Sigmoid colon (tissue), 6 donors: ENCODE measurements at regions not wholly inside any gene's neighbourhood (a gene's known extent, or its start where the extent isn't known, plus 50 kb on each side); places are given as distances from the start of the nearest gene placed in this dataset.

Experiments used
- DNase-seq: peaks from one replicate; pipeline ENCODE4 v3.0.0-alpha.2; 2019
- H3K27ac ChIP-seq, 4 donors: fragments of 200-600 bp; sonication (generic); one replicate each; pipeline ENCODE4 v1.5.1; 2016 to 2019; ENCODE audit warnings: mild to moderate bottlenecking in 1 of 4
- H3K27me3 ChIP-seq, 3 donors: fragments of 200-600 bp; sonication (generic); one replicate each; pipeline ENCODE4 v1.5.1; 2019; ENCODE audit warnings: mild to moderate bottlenecking in 1 of 3
- H3K36me3 ChIP-seq, 4 donors: fragments of 200-600 bp; sonication (generic); one replicate each; pipeline ENCODE4 v1.5.1; 2016 to 2019
- H3K4me1 ChIP-seq, 4 donors: fragments of 200-600 bp; sonication (generic); one replicate each; pipeline ENCODE4 v1.5.1; 2017 to 2019
- H3K4me3 ChIP-seq, 4 donors: fragments of 200-600 bp; sonication (generic); one replicate each; pipeline ENCODE4 v1.5.1; 2017 to 2019; ENCODE audit warnings: mild to moderate bottlenecking in 2 of 4, moderate library complexity in 1 of 4
- H3K9me3 ChIP-seq, 4 donors: fragments of 200-600 bp in 3 of 4; sonication (generic) in 3 of 4; one replicate each; pipeline versions ENCODE4 v1.5.1 to v1.6.1; 2013 to 2019
- EP300 ChIP-seq, 4 donors: sonication (generic); formaldehyde crosslinking; IDR thresholded peaks; one replicate each; pipeline ENCODE4 v1.6.1; 2017; ENCODE audit warnings: antibody characterized with exemption in 4 of 4
- POLR2A ChIP-seq, 2 donors: fragments of 450-650 bp; IDR thresholded peaks; one replicate each; pipeline ENCODE4 v1.6.1; 2016; ENCODE audit warnings: antibody characterized with exemption in 2 of 2, mild to moderate bottlenecking in 2 of 2, moderate library complexity in 2 of 2
- POLR2AphosphoS5 ChIP-seq, 4 donors: sonication (generic); formaldehyde crosslinking; IDR thresholded peaks; one replicate each; pipeline ENCODE4 v1.6.1; 2017; ENCODE audit warnings: antibody characterized with exemption in 4 of 4
- WGBS, 2 donors: extraction: QIAGEN DNeasy Blood & Tissue Kit; methylation state at CpG; one replicate each; pipeline ENCODE4 v1.1.7; 2013; 5-methylcytosine and 5-hydroxymethylcytosine counted together
- intact Hi-C: fragments of 100-400 bp; cut with DNase I; formaldehyde crosslinking; loops from one replicate; pipeline ENCODE4 v1.15.1; 2023
- TF ChIP-seq, protein P1 (sequence below), 4 experiments: fragments of 450-650 bp in 3 of 4; fragments of 200-600 bp in 1 of 4; IDR thresholded peaks; one replicate each; pipeline ENCODE4 v1.5.1; 2016 to 2019; ENCODE audit warnings: antibody characterized with exemption in 4 of 4, mild to moderate bottlenecking in 3 of 4, moderate library complexity in 2 of 4
- donor health status: healthy with polysubstance abuse.
- donor health status: healthy.

DNA sequence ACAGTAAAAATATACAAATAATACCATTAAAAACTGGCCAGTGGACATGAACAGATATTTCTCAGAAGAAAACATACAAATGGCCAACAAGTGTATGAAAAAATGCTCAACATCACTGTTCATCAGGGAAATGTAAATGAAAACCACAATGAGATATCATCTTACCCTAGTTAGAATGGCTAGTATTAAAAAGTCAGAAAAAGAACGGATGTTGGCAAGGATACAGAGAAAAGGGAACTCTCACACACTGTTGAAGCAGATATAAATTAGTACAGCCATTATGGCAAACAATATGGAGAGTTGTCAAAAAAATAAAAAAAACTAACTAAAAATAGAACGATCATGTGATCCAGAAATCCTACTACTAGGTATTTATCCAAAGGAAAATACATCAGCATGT lies 222.7 kb upstream of the NAALADL2 start:
- Histone ChIP-seq H3K27me3 (no peaks in the 10 kb centered on the region), H3K4me3 (no peak overlapping the region), H3K9me3 (no peaks in the 10 kb centered on the region), H3K27ac (no peak overlapping the region), H3K36me3 (no peaks in the 10 kb centered on the region), H3K4me1 (no peaks in the 10 kb centered on the region)
- intact Hi-C loops: no loop called here
- no peak for DNase-seq
- no peak for TF ChIP-seq EP300 (IDR thresholded peaks at IDR 0.05)
- TF ChIP-seq, protein P1, sequence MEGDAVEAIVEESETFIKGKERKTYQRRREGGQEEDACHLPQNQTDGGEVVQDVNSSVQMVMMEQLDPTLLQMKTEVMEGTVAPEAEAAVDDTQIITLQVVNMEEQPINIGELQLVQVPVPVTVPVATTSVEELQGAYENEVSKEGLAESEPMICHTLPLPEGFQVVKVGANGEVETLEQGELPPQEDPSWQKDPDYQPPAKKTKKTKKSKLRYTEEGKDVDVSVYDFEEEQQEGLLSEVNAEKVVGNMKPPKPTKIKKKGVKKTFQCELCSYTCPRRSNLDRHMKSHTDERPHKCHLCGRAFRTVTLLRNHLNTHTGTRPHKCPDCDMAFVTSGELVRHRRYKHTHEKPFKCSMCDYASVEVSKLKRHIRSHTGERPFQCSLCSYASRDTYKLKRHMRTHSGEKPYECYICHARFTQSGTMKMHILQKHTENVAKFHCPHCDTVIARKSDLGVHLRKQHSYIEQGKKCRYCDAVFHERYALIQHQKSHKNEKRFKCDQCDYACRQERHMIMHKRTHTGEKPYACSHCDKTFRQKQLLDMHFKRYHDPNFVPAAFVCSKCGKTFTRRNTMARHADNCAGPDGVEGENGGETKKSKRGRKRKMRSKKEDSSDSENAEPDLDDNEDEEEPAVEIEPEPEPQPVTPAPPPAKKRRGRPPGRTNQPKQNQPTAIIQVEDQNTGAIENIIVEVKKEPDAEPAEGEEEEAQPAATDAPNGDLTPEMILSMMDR (IDR thresholded peaks at IDR 0.05): no peak
- no peak for TF ChIP-seq POLR2AphosphoS5 (IDR thresholded peaks at IDR 0.05)
- no peak for TF ChIP-seq POLR2A (IDR thresholded peaks at IDR 0.05)
- WGBS, 2 donors: 67 to 71% methylated on average over 2 of the region's 2 CpGs

DNA sequence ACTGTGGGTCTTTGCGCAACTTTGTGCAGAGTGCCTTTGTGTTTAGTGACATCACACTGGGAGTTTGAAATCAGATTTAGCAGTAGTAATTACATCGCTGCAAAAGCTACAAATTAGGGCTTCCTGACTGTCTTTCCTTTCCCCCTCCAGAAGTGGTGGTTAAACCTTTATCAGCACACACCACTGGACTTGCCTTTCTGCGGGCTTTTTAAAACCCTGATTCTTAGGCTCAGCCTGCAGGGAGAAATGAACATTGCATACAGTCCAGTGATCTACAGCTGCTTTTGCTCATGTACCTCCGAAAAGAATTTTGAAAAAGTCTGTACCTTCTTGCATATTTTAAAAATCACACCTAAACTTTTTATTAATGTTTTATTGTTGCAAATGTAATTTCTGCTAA lies 219.7 kb upstream of the NAALADL2 start:
- TF ChIP-seq POLR2A (IDR thresholded peaks at IDR 0.05): no peak
- TF ChIP-seq EP300 (IDR thresholded peaks at IDR 0.05): no peak
- no peak for TF ChIP-seq POLR2AphosphoS5 (IDR thresholded peaks at IDR 0.05)
- TF ChIP-seq, protein P1 (IDR thresholded peaks at IDR 0.05): no peak
- Histone ChIP-seq H3K4me1 (no peaks in the 10 kb centered on the region), H3K9me3 (no peaks in the 10 kb centered on the region), H3K4me3 (no peak overlapping the region), H3K27ac (no peak overlapping the region), H3K27me3 (no peaks in the 10 kb centered on the region), H3K36me3 (no peaks in the 10 kb centered on the region)
- 90 to 92% methylated on average over 4 of the region's 4 CpGs for WGBS, 2 donors
- no peak for DNase-seq
- intact Hi-C loops: no loop called here

DNA sequence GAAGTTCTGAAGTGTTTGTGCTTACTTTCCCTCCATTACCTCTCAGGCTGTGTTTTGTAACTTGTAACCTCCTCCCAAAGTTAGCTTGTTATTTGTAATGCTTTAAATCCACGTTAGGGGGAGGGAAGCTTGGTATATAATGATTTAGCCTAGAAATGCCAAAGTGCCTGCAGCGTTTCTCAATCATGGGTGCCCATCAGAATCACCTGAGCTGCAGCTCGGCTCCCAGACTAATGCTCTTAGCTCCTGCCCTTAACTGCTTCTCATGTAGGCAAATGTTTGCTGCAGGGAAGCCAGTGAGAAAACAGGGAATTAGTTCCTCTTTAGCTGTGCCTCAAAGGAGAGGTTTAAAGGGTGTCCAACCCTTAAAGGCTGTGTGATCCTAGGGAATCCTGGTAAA lies 219.2 kb upstream of the NAALADL2 start:
- no peak for DNase-seq
- H3K4me3 ChIP-seq: no peak overlapping the region
- no peak for TF ChIP-seq POLR2A (IDR thresholded peaks at IDR 0.05)
- TF ChIP-seq, protein P1 (IDR thresholded peaks at IDR 0.05): no peak
- TF ChIP-seq POLR2AphosphoS5 (IDR thresholded peaks at IDR 0.05): no peak
- TF ChIP-seq EP300 (IDR thresholded peaks at IDR 0.05): no peak
- H3K9me3 ChIP-seq: no peaks in the 10 kb centered on the region
- H3K27ac ChIP-seq: no peak overlapping the region
- no peaks in the 10 kb centered on the region for H3K36me3 ChIP-seq
- H3K4me1 ChIP-seq: no peaks in the 10 kb centered on the region
- no peaks in the 10 kb centered on the region for H3K27me3 ChIP-seq
- WGBS, 2 donors: 77% methylated on average over 3 of the region's 3 CpGs
- intact Hi-C loops: no loop called here

DNA sequence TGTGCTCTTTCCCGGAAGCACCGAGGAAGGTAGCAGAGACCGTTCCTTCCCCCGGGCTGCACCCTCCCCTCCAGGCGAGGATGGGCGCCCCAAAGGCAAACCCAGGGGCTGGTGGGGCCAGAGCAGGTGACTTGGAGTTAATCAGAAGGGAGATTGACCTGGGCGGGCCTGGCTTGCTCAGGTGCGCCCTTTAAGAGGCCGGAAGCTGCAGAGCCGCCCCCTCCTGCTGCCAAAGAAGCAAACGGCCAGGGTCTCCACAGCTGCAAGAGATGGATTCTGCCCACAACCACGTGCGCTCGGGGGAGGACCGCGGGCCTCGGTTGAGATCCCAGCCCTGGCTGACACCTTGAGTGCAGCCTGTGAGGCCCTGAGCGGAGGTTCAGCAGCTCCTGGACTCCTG lies 218.2 kb upstream of the NAALADL2 start:
- 94 to 95% methylated on average over 18 of the region's 18 CpGs for WGBS, 2 donors

DNA sequence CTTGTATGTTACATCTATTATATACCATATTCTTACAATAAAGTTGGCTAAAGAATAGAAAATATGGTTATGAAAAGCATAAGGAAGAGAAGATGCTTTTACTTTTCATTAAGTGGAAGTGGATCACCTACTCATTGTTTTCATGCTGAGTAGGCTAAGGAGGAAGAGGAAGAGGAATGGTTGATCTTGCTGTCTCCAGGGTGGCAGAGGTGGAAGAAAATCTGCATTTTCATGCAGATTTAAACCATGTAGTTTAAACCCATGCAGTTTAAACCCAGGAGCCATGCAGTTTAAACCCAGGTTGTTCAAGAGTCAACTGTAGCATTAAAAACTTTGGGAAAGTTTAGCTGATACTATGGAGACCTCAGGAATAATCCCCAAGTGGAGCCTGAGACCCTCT lies 214.8 kb upstream of the NAALADL2 start:
- Histone ChIP-seq H3K9me3 (no peaks in the 10 kb centered on the region), H3K4me3 (no peak overlapping the region), H3K27ac (no peak overlapping the region), H3K36me3 (no peaks in the 10 kb centered on the region), H3K4me1 (no peaks in the 10 kb centered on the region), H3K27me3 (no peaks in the 10 kb centered on the region)
- no peak for DNase-seq
- TF ChIP-seq, protein P1 (IDR thresholded peaks at IDR 0.05): no peak
- TF ChIP-seq POLR2AphosphoS5 (IDR thresholded peaks at IDR 0.05) (no peak), POLR2A (IDR thresholded peaks at IDR 0.05) (no peak), EP300 (IDR thresholded peaks at IDR 0.05) (no peak)
- intact Hi-C loops: no loop called here

More for the DNA sequence above, 218.2 kb upstream of the NAALADL2 start:
- Histone ChIP-seq H3K27me3 (no peaks in the 10 kb centered on the region), H3K4me1 (no peaks in the 10 kb centered on the region), H3K4me3 (no peak overlapping the region), H3K9me3 (no peaks in the 10 kb centered on the region), H3K27ac (no peak overlapping the region), H3K36me3 (no peaks in the 10 kb centered on the region)
- intact Hi-C loops: no loop called here
- no peak for DNase-seq
- no peak for TF ChIP-seq POLR2AphosphoS5 (IDR thresholded peaks at IDR 0.05)
- no peak for TF ChIP-seq POLR2A (IDR thresholded peaks at IDR 0.05)
- TF ChIP-seq, protein P1 (IDR thresholded peaks at IDR 0.05): no peak
- TF ChIP-seq EP300 (IDR thresholded peaks at IDR 0.05): no peak
